ENCODE measurements at regions not wholly inside any gene's neighbourhood (a gene's known extent, or its start where the extent isn't known, plus 50 kb on each side); places are given as distances from the start of the nearest gene placed in this dataset.

DNA sequence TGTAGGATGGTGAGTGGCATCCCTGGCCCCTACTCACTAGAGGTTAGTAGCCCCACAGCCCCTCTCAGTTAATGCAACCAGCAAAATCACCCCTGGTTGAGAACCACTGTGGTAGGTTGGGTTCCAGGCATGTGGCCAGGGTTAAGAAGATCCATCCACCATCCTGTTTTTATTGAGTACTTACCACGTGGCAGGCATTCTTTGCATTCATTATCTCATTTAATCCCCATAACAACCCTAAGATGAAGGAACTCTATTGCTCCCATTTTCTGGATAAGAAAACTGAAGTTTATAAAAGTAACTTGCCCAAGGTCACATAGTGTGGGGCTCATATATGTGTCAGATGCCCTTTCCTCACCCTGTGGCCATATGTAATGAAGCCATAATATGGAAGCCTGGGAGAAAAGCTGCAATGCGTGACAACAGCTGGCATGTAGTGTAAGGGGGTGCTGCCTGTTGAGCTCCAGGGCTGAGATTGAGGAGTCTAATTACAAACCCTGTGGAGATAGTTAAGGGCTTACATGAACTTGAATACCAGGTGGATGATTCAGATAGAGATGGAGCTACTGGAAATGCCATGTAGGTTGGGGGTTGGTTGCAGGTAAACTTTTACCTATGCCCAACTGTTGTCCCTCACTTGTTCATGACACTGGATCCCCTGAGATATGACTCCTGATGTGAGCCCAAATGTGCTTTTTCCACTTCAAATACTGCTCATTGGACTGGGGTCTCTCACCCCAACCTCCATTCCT lies 100.2 kb upstream of the PGRMC2 start:
- no peak for DNase-seq (ENCODE audit: low read depth in 2 of 2)

DNA sequence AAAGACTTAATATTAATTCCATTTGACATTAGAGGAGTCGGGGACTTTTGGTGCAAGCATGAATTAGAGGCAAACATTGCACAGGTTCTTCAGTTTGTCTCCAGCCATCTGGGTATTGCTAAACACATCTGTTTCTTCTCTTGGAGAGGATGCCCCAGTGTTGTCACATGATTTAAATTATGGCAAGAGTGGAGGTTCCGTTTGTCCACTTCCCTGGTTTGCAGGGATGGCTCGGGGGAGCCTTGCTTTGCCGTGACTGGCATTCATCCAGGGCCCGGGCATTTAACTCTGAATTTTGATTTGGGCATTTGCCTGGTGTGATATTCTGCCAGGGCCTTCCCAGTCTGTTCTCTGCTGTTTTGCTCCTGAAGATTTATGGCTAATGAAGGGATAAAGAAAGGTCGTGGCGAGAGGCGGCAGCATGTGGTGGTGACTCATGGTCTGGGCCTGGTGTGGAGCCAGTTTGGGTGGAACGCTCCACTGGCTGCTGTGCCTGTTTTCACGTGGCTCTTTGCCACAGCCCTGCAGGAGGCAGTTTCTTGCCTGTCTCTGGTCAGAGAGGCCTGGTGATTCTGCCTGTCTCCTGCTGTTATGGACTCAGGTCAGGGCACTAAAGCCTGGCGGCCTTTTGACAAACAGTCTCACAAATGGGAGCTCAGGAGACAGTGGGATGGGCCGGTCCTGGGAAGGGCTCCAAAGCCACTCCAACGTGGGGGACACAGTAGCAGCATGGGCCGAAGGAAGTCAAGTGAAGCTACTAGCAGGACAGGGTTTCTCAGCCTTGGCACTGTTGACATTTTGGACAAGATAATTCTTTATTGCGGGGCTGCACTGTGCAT lies 99.4 kb upstream of the PGRMC2 start:
- no peak for DNase-seq (ENCODE audit: low read depth in 2 of 2)

DNA sequence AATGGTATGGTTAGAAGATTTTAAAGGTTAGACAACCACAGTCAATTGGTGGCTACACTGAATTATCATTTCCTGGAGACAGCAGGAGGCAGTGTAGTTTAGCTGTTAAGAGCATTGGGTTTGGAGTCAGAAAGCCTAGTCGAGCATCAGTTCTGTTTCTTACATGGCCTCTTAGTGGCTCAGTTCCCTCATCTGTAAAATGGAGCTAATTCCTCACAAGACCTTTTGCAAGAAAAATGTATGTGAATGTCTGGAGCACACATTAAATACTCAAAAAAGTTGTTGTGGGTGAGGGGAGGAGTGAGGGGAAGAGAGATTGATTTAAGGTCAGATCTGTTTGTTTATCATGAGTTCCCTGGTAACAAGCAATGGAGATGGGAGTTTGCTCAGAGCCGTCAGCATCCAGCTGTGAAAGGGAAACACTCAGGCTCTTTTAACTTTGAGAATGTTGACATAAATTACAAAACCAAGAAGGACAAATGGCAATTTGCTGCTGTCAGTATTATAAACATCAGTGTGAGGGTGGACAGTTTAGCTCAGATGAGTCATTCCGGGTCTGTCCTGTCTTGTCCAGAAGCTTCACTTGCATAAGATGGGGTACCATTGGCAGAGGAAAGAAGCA lies 98.2 kb upstream of the PGRMC2 start:
- DNase-seq (ENCODE audit: low read depth in 2 of 2) = no peak

DNA sequence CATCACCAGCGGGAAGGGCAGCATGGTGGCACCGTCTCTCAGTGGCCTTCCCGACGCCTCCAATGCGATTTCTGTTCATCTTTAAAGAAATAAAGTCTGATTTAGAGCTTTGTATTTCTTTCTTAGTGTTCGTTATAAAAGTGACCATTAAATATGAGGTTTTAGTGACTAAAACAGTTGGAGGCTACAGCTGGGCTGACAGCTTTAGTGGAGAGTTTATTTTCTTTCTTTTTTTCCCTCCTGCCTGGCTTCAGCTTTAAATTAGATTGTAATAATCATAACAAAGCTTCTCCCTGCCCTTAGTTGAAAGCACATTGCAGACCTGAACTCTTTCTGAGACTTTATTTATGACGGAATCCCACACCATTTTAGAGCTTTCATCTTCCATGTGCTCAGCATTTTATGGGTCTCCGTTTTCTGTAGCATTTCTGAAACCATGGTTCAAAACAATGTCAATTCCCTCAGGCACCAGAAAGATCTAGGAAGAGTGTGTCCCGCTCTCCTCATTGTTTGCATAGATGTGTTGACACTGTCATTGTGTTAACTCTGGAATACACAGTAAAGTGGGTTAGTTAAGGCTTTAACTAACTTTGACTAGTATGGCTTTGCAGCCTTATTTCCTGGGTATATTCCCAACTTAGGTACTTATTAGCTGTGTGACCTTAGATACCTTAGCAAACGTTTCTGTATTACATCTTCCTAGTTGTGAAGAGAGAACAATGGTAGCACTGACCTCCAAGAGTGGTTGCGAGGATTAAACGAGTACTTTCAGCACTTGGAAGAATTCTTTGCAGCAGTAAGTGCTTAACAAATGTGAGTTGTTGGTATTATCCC lies 97.4 kb upstream of the PGRMC2 start:
- DNase-seq (ENCODE audit: low read depth in 2 of 2) = no peak

DNA sequence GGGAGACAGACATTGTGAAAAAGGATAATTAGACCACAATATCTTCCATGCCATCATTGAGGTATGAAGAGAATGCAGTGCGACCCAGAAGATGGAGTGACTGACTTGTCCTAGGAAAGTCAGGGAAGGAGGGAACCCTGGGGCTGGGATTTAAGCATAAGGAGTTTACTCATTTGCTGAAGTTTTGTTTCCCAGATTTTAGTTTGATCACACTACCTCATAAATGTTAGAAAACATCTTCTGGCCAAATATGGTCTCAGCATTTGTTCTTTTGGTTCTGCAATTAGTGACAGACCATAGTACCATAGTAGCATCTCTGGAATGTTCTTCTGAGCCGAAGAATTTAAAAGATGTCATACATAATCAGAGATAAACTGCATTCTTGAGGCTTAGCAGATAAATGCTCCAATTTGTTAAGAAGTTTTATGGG lies 96.5 kb upstream of the PGRMC2 start:
- no peak for DNase-seq (ENCODE audit: low read depth in 2 of 2)

DNA sequence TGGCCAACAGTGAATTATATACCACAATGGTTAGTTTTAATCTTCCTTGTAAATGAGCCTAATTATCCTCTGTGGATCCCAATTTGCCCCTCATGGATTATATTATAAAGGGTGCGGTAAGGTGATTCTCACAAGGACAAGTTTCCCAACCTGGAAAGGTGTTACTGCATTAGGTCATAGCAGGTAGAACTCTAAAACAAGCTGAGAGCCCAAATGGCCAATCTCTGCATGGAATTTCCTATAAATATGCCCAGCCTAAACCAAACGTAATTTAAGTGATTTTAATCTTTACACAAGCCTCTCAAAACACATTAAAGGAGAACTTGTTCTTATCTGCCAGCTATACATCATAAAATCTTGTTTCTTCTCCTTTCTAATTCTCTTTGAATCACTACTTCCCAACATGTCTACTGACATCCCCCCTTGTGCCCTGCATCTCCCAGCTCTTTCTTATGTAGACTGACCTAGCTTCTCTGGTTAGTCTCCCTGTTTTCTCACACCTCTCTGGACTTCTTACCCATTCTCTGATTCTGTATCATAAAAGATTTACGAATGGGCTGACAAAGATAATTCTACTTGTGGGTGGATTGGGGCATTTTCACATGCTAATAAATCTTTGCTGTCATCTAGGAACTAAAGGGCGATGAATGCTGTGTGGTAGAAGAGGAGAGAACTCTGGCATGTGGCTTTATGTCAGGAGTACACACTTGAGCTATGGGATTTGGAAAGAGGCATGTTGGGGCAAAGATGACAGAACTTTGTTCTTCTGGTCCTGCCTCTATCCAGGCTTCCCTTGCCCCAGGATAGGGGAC lies 94.3 kb upstream of the PGRMC2 start:
- no peak for DNase-seq (ENCODE audit: low read depth in 2 of 2)

DNA sequence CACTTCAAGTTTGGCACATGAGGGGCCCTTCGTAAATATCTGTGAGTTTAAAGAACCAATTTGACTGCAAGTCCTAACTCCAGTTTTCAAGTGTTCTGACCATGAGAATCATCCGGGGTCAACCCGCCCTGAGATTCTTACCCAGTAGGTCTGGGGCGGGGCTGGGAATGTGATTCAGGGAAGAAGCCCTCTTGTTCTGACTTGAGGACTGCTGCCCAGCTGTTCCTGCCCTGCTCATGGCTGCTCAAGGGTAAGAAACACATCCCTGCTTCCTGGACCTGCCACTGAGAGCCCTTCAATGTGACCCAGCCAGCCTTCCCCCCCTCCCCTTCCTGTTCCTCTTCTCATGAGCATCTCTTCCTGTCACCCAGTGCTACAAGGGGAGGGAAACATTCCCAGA lies 92.7 kb upstream of the PGRMC2 start:
- DNase-seq (ENCODE audit: low read depth in 2 of 2) = no peak

DNA sequence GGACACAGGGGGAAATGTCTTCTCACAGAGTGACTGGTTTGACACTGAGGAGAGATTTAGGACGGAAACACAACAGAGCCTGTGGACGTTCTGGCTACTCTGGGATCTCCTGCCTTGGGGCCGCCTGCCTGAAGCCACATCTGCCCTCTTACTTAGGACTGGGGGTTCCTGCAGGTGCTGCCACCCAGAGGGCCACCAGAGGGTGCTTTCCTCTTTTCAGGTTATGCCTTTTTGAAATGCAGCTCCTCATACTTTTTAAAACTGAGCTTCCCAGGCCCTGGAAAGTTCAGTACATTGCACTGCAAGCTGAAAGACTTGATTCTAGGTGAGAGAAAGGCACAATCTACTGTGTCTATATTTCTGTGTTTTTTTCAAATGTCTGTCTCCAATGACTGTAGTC lies 92.2 kb upstream of the PGRMC2 start:
- DNase-seq (ENCODE audit: low read depth in 2 of 2) = no peak

DNA sequence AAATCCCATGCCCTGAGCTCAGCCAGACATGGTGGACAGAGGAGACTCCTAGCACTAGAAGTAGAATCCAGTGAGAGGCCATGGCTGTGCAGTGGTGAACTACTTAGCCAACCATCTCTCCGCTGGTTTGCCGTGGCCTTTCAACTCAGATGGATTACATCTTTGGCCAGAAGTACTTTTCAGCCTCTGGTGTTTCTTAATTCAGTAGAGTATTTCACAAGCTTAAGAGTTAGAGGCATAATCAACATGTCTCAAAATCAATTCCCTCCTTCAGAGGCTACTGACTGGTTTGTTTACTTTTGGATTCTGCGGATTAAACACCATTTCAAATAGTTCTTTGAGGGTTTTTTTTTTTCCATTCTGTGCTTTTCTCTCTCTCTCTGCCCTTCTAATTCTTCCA lies 91.1 kb upstream of the PGRMC2 start:
- no peak for DNase-seq (ENCODE audit: low read depth in 2 of 2)

DNA sequence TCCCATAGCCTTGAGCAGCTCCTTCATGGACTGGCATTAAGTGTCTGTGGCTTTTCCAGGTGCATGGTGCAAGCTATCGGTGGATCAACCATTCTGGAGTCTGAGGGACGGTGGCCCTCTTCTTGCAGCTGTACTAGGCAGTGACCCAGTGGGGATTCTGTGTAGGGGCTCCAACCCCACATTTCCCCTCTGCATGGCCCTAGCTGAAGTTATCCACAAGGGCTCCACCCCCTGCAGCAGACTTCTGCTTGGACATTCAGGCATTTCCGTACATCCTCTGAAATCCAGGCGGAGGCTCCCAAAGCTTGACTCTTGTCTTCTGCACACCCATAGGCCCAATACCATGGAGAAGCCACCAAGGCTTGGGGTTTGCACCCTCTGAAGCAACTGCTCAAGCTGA lies 89.3 kb upstream of the PGRMC2 start:
- no peak for DNase-seq (ENCODE audit: low read depth in 2 of 2)

DNA sequence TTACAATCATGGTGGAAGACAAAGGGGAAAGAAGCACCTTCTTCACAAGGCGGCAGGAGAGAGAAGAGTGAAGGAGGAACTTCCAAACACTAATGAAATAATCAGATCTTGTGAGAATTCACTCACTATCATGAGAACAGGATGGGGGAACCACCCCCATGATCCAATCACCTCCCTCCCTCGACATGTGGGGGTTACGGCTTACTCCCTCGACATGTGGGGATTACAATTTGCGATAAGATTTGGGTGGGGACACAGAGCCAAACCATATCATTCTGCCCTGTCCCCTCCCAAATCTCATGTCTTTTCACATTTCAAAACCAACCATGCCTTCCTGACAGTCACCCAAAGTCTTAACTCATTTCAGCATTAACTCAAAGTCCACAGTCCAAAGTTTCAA lies 88.7 kb upstream of the PGRMC2 start:
- no peak for DNase-seq (ENCODE audit: low read depth in 2 of 2)

DNA sequence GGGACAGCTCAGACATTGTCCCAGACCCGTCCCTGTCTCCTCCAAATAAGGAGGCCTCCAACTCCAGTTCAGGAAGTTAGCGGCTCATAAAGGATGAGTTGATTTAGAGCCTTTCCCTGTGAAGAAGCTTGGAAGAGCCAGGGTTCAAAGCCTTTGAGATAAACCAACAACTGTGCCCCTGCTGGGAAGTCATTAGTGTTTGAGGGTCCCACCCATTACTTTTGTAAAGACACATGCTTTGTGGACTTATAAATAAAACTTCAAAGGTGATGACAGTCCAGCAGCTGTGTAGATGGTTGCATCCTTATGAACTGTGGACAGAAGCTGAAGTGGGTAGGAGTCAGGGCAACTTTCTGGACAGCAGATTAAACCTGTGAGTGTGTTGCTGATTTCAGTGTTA lies 86.0 kb upstream of the PGRMC2 start:
- no peak for DNase-seq (ENCODE audit: low read depth in 2 of 2)

DNA sequence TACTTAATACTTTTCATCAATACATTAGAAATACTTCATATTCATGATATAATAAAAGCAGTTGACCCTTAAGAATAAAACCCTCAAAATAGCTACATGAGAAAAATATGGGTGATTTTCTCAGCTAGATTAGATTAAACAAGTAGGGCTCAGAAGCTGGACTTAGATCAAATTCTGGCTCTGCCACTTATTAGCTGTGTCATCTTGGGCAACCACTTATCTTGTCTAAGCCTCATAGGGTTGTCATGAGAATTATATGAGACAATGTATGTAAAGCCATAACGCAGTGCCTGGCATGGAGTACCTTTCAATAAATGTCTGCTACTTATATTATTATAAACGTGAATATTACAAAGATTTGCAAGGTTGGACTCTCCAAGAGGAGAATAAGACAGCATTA lies 84.3 kb upstream of the PGRMC2 start:
- DNase-seq (ENCODE audit: low read depth in 2 of 2) = no peak

DNA sequence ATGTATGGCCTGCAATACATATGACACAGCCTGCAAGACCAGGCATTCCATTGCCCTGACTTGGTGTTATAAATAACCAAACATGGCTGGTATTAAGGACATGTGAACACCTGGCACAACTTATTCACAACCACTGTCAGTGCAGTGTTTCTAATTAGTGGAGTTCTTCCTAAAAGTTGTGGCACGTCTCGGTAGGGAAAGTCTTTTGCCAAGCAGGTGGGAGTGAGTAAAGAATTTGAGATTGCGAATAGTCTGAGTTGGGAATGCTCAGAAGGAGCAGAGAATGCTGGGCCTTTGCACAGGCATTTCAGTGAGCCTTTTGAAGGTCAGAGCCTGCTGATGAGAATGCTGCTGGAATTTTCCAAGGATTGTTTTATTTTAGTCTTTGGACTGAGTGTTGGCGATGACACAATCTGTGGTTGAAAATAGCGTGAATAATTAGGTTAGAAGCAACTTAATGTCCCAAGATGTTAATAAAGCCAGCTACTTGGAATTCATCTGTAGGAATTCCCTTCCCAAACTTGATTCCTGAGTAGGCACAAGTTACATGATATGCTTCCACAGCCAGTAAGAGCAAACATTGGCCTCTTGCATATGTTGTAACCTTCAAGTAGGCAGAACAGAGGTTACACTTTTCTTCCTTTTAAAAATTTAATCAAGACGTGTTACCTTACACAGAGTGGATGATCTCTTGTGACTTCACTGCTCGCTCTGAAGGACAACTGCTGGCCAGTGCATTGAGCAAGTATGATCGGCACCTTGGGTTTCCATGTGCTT lies 83.6 kb upstream of the PGRMC2 start:
- DNase-seq (ENCODE audit: low read depth in 2 of 2) = no peak

DNA sequence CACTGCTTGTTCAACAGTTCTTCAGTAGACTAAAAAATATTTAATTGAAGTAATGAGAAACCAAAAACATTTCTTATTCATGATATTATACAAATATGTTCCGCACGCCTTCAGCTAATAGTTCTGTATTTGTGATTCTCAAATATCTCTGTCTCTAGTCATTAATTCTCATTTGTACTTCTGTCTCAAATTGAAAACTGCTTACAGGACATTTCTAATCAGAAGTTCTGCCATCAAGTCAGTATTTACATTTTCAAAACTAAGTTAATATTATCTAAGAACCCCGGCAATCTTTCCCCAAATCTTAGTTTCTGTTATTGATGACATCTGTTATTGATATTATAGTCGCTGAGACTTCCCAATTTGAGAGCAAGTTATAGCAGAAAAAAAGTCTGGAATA lies 78.6 kb upstream of the PGRMC2 start:
- no peak for DNase-seq (ENCODE audit: low read depth in 2 of 2)

DNA sequence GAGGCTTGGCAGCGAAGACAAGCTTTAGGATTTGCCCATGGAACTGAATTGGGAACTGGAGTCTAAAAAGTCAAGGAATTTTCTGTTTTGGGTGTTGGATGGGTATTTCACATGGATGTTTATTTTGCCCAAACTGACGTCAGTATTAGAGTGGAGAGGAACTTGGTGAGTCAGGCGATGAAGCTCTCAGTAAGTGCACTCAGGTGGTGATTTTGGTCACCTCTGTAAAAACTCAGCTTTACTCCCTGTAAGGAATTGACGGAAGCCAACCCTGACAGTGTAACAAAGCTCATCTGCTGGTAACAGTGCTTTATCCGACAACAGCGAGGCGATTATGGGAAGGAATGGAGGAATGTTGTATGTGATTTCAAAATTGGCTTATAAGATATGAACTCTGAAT lies 77.0 kb upstream of the PGRMC2 start:
- DNase-seq (ENCODE audit: low read depth in 2 of 2) = no peak

DNA sequence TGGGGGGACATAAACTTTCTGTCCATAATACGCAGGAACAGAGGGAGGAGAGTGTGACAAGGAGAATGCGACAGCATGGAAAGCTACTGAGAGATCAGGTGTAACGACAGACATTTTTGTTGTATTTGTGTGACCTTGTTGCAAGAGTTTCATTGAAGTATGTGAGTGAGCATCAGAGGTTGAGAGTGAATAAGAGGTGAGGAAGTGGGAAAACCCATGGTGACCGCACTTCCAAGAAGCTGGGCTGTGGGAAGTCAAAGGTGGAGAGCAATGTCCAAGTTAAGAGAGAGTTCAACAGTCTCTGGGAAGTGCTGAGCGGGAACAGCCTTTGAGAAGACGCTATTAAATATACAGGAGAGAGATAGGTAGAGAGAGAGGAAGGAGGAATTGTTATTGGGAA lies 76.4 kb upstream of the PGRMC2 start:
- DNase-seq (ENCODE audit: low read depth in 2 of 2) = no peak

DNA sequence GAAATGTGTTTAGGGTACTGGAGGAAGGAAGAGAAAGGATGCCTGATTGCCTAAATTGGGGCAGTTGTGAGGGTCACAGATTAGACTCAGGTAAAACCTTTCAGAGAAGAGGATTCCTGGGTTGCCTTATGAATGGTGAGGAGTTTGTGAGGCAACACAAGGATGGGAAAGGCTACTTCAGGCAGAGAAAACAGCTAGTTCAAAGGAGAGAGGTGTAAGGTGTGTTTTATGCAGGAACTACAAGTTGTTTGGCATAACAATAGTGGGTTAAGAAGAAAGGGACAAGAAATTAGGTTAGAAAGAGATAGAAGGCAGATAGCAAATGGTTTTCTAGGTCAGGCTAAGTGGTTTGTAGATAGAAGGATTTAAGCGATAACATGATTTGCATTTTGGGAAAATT lies 75.1 kb upstream of the PGRMC2 start:
- DNase-seq (ENCODE audit: low read depth in 2 of 2) = no peak

DNA sequence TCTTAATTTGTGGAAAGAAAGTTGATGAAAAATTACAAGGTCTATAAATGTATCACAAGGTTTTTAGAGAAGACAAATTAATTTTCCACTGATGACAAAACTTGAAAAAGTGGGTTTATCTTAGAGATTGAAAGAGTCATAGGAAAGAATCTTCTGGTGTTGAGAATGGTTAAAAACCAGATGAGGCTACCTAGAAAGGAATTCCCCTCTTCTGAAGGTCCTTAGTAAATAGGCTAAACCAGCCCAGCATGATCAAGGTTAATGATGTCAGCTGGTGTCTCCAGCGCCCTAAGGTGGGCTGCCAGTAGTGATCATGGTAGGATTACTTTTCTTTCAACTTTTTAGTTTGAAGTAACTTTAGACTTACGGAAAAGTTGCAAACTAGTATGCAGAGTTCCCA lies 71.8 kb upstream of the PGRMC2 start:
- DNase-seq (ENCODE audit: low read depth in 2 of 2) = no peak

DNA sequence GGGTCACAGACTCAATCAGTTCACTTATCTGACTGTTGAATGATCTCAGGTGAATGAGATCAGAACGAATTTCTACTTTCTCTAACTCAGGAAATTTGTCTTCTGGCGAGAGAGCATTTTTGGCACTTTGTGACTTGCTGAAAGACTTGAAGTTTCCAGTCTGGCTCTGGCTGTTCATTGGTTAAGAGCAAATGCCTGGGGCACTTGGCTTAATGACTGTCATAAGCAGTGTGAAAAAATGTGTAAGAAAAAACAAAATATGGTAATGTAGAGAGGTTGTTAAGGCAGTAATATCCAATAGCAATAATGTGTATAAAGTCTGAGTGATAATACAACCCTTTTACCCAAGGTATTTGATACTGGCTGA lies 71.3 kb upstream of the PGRMC2 start:
- no peak for DNase-seq (ENCODE audit: low read depth in 2 of 2)
